Kidney (tissue), 13 donors: ENCODE measurements at regions not wholly inside any gene's neighbourhood (a gene's known extent, or its start where the extent isn't known, plus 50 kb on each side); places are given as distances from the start of the nearest gene placed in this dataset.

ENCODE experiments used
- DNase-seq, 5 donors: peaks; one replicate each; pipeline ENCODE4 v3.0.0-alpha.2; 2013 to 2020
- FAIRE-seq: peaks from 2 replicates; lab custom pipeline; 2012; peaks lifted over from hg19 to GRCh38; lab: Jason Lieb, UNC
- H3K27ac ChIP-seq, 2 donors: one replicate each; pipeline ENCODE4 v1.7.0; 2013; ENCODE audit warnings: low read depth in 2 of 2, low read length in 2 of 2, inconsistent platforms in 1 of 2
- H3K27me3 ChIP-seq: one replicate; pipeline ENCODE4 v1.7.1; 2013; ENCODE audit warnings: low read length, inconsistent platforms; ENCODE audit not compliant: control insufficient read depth, insufficient read depth
- H3K36me3 ChIP-seq, 3 donors: one replicate each; pipeline versions ENCODE4 v1.7.0 to v1.7.1; 2013; ENCODE audit warnings: low read length in 3 of 3, control low read depth in 1 of 3, inconsistent platforms in 1 of 3; ENCODE audit not compliant: insufficient read depth in 3 of 3, control insufficient read depth in 2 of 3
- H3K4me1 ChIP-seq, 3 donors: one replicate each; pipeline versions ENCODE4 v1.7.0 to v1.7.1; 2013; ENCODE audit warnings: low read length in 3 of 3, inconsistent platforms in 1 of 3, low read depth in 1 of 3; ENCODE audit not compliant: control insufficient read depth in 2 of 3, insufficient read depth in 2 of 3
- H3K4me3 ChIP-seq, 3 donors: one replicate each; pipeline versions ENCODE4 v1.7.0 to v1.8.1; 2013; ENCODE audit warnings: low read length in 3 of 3, control low read depth in 1 of 3, inconsistent platforms in 1 of 3
- H3K9ac ChIP-seq, 3 donors: one replicate each; pipeline versions ENCODE4 v1.7.0 to v1.7.1; 2013; ENCODE audit warnings: low read length in 3 of 3, control low read depth in 1 of 3, inconsistent platforms in 1 of 3
- H3K9me3 ChIP-seq, 3 donors: one replicate each; pipeline versions ENCODE4 v1.7.0 to v1.7.1; 2013; ENCODE audit warnings: low read length in 3 of 3, control low read depth in 1 of 3, inconsistent platforms in 1 of 3; ENCODE audit not compliant: control insufficient read depth in 2 of 3, insufficient read depth in 1 of 3
- intact Hi-C: fragments of 100-400 bp; cut with DNase I; formaldehyde crosslinking; loops from one replicate; pipeline ENCODE4 v1.11.1; 2022
- TF ChIP-seq, protein P1 (sequence below): IDR thresholded peaks from 3 replicates; pipeline ENCODE4 v1.5.1; 2012; ENCODE audit warnings: mild to moderate bottlenecking, moderate library complexity, borderline replicate concordance; ENCODE audit not compliant: insufficient read depth; ENCODE audit errors: extremely low read depth
- donor health status: control.
- donor health status: control.
- donor health status: control.
- donor health status: control.
- donor health status: control.
- donor health status: DM: yes; HTN: yes; CAD: no.
- donor health status: Normal renal cell carcinoma (clear cell type).

DNA sequence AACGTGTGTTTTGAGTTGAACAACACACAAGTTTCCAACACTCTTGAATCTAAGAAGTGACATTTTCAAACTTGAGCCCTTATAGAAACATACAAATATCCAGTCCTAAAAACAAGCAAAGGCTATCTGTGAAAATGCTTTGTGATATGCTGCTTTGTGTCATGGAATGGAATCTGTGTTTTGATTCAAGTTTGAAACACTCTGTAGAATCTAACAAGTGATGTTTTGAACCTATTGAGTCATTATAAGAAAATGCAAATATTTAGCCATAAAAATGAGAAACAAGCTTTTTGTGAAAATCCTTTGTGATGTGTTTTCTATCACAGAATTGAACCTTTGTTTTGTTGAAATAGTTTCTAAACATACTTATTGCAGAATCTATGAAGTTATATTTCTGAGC lies 105.7 kb upstream of the VPREB1 start:
- intact Hi-C loops = no loop called here
- no peak for DNase-seq
- H3K9me3 ChIP-seq = no peaks in the 10 kb centered on the region
- H3K36me3 ChIP-seq = no peaks in the 10 kb centered on the region
- no peaks in the 10 kb centered on the region for H3K27me3 ChIP-seq
- H3K9ac ChIP-seq = no peak overlapping the region
- no peak overlapping the region for H3K4me3 ChIP-seq
- no peak for FAIRE-seq
- TF ChIP-seq, protein P1, sequence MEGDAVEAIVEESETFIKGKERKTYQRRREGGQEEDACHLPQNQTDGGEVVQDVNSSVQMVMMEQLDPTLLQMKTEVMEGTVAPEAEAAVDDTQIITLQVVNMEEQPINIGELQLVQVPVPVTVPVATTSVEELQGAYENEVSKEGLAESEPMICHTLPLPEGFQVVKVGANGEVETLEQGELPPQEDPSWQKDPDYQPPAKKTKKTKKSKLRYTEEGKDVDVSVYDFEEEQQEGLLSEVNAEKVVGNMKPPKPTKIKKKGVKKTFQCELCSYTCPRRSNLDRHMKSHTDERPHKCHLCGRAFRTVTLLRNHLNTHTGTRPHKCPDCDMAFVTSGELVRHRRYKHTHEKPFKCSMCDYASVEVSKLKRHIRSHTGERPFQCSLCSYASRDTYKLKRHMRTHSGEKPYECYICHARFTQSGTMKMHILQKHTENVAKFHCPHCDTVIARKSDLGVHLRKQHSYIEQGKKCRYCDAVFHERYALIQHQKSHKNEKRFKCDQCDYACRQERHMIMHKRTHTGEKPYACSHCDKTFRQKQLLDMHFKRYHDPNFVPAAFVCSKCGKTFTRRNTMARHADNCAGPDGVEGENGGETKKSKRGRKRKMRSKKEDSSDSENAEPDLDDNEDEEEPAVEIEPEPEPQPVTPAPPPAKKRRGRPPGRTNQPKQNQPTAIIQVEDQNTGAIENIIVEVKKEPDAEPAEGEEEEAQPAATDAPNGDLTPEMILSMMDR = no peak
- no peaks in the 10 kb centered on the region for H3K4me1 ChIP-seq
- H3K27ac ChIP-seq = no peak overlapping the region

DNA sequence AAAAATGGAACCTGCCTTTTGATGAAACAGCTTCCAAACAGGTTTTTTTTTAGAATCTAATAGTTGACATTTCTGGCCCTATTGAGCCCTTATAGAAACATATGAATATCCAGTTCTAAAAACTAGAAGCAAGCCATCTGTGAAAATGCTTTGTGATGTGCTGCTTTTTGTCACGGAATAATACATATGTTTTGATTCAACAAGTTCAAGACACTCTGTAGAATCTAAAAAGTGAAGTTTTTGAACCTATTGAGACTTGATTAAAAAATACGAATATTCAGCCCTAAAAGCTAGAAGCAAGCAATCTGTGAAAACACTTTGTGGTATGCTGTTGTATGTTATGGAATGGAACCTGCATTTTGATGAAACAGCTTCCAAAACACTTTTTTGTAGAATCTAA lies 106.7 kb upstream of the VPREB1 start:
- Histone ChIP-seq H3K4me1 (no peaks in the 10 kb centered on the region), H3K27me3 (no peaks in the 10 kb centered on the region), H3K4me3 (no peak overlapping the region), H3K9me3 (no peaks in the 10 kb centered on the region), H3K36me3 (no peaks in the 10 kb centered on the region), H3K27ac (no peak overlapping the region), H3K9ac (no peak overlapping the region)
- DNase-seq (no peak), FAIRE-seq (no peak)
- intact Hi-C loops = no loop called here
- TF ChIP-seq, protein P1 = no peak

DNA sequence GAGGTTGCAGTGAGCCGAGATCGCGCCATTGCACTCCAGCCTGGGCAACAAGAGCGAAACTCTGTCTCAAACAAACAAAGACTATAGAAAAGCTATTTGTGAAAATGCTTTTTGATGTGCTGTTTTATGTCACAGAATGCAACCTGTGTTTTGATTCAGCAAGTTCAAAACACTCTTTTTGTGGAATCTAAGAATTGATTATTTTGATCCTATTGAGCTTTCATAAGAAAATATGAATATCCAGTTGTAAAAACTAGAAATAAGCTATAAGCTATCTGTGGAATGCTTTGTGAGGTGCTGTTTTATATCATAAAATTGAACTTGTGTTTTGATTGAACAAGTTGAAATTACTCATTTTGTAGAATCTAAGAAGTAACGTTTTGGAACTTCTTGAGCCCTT lies 110.7 kb upstream of the VPREB1 start:
- no peak for DNase-seq
- Histone ChIP-seq H3K36me3 (no peaks in the 10 kb centered on the region), H3K9me3 (no peaks in the 10 kb centered on the region), H3K9ac (no peak overlapping the region), H3K4me1 (no peaks in the 10 kb centered on the region), H3K27me3 (no peaks in the 10 kb centered on the region), H3K4me3 (no peak overlapping the region), H3K27ac (no peak overlapping the region)
- FAIRE-seq = no peak
- intact Hi-C loops = no loop called here
- TF ChIP-seq, protein P1 = no peak

DNA sequence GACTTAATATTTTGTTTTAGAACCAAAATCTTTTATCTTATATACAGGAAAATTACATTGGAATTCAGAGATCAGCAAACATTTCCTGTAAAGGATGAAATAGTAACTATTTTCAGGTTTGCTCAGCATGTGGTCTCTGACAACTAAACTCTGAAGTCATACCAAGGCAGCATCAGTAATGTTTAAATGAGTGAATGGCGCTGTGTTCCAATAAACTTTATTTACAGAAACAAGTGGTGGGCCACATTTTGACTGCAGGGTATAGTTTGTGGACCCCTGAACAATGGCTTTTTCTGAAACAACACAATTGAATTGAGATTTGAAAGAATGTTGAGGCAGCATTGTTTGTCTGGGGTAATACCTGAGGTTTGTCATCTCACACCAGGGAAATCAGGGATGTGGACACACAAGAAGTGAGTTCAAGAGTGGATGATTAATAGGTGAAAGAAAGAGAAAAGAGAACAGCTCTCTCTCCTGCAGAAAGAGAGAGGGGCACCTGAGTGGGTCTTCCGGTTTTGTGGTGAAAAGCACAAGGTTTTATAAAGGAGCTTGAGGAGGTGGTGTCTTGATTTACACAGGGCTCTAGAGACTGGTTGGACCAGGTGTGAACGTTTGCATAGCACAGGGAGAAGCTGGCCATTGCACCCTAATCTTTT lies 113.5 kb upstream of the VPREB1 start:
- Histone ChIP-seq H3K36me3 (no peaks in the 10 kb centered on the region), H3K4me1 (no peaks in the 10 kb centered on the region), H3K9me3 (no peaks in the 10 kb centered on the region), H3K9ac (no peak overlapping the region), H3K27me3 (no peaks in the 10 kb centered on the region), H3K27ac (no peak overlapping the region), H3K4me3 (no peak overlapping the region)
- intact Hi-C loops = no loop called here
- FAIRE-seq (no peak), DNase-seq (no peak)
- TF ChIP-seq, protein P1 = no peak
